ENCODE measurements at regions not wholly inside any gene's neighbourhood (a gene's known extent, or its start where the extent isn't known, plus 50 kb on each side); places are given as distances from the start of the nearest gene placed in this dataset.

DNA sequence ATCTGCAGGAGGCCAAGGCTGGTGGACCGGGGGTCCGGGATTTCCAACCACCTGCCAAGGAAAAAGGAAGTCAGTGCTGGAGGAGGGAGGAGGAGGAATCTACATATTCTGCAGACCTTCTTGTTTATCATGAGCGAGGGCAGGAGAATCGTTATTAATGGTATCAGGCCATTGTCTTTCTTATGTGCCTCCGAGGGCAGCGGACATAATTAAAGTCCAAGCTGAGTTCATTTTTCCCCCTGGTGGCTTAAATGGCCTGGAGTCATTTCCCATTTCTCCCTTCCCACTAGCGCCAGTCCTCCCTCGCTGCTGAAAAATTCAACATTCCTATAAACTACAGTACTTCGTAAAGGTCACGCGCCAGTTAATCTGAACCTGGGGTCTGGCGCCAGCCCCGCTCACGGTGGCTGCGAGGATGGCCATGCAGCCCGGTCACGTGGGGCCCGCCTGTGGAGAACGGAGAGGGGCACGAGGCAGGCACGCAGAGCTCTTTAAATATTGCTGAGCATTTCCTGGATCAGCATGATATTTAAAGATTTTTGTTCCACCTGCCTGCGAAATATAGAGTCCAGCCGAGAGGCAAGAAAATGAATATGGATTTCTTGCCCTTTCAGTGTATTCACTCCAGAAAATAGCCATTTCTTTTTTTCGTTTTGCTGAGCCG, 85.2 kb upstream of the PCDH8 start:
- no peak overlapping the region for H3K4me3 ChIP-seq (ENCODE audit: low read depth, low read length)
- in situ Hi-C loops (cut with HindIII; ENCODE audit: low sequenced_read_pairs): no loop called here
- TF ChIP-seq, protein P1, sequence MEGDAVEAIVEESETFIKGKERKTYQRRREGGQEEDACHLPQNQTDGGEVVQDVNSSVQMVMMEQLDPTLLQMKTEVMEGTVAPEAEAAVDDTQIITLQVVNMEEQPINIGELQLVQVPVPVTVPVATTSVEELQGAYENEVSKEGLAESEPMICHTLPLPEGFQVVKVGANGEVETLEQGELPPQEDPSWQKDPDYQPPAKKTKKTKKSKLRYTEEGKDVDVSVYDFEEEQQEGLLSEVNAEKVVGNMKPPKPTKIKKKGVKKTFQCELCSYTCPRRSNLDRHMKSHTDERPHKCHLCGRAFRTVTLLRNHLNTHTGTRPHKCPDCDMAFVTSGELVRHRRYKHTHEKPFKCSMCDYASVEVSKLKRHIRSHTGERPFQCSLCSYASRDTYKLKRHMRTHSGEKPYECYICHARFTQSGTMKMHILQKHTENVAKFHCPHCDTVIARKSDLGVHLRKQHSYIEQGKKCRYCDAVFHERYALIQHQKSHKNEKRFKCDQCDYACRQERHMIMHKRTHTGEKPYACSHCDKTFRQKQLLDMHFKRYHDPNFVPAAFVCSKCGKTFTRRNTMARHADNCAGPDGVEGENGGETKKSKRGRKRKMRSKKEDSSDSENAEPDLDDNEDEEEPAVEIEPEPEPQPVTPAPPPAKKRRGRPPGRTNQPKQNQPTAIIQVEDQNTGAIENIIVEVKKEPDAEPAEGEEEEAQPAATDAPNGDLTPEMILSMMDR (IDR thresholded peaks at IDR 0.05; ENCODE audit: low read depth, low read length): no peak
- no peak for DNase-seq (ENCODE audit: low read depth, low spot score)

DNA sequence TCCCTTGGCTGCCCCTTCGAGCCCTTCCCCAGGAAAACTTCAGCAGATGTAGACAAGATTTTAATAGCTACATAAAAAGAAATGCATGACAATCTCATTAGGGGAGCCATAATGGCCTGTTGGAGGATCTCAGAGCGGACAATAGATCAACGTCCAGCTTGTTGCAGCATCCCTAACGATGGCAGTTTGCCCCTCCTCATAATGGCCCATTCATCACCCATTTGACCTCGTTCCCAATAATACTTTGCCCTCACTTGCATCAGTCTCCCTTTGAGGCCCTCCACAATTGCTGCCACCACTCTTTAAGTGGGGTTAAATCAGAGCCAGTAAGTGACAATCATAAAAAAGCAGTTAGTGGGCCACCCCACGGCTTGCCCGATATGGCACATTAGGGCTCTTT, 84.7 kb upstream of the PCDH8 start:
- H3K4me3 ChIP-seq (ENCODE audit: low read depth, low read length): no peak overlapping the region
- TF ChIP-seq, protein P1 (IDR thresholded peaks at IDR 0.05; ENCODE audit: low read depth, low read length): no peak
- in situ Hi-C loops (cut with HindIII; ENCODE audit: low sequenced_read_pairs): no loop called here
- no peak for DNase-seq (ENCODE audit: low read depth, low spot score)

DNA sequence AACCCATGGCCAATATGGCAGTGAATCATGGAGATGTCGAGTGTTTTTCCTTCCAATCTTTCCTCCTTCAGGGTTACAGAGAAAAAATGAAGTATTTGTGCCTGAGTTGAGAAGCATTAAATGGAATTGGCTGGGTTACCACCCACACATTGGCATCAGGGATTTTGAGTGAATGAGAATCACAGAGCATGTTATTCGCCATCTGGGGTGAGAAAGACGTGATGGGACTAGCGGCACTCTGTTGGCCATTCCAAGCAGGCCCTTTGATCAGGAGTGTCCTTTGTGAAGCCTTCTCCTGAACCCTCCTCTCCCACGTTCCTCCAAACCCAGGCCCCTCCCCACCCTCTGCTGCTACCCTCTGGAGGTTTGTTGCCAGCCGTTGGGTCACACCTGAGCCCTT, 84.2 kb upstream of the PCDH8 start:
- DNase-seq (ENCODE audit: low read depth, low spot score): no peak
- TF ChIP-seq, protein P1 (IDR thresholded peaks at IDR 0.05; ENCODE audit: low read depth, low read length): no peak
- in situ Hi-C loops (cut with HindIII; ENCODE audit: low sequenced_read_pairs): no loop called here
- H3K4me3 ChIP-seq (ENCODE audit: low read depth, low read length): no peak overlapping the region

DNA sequence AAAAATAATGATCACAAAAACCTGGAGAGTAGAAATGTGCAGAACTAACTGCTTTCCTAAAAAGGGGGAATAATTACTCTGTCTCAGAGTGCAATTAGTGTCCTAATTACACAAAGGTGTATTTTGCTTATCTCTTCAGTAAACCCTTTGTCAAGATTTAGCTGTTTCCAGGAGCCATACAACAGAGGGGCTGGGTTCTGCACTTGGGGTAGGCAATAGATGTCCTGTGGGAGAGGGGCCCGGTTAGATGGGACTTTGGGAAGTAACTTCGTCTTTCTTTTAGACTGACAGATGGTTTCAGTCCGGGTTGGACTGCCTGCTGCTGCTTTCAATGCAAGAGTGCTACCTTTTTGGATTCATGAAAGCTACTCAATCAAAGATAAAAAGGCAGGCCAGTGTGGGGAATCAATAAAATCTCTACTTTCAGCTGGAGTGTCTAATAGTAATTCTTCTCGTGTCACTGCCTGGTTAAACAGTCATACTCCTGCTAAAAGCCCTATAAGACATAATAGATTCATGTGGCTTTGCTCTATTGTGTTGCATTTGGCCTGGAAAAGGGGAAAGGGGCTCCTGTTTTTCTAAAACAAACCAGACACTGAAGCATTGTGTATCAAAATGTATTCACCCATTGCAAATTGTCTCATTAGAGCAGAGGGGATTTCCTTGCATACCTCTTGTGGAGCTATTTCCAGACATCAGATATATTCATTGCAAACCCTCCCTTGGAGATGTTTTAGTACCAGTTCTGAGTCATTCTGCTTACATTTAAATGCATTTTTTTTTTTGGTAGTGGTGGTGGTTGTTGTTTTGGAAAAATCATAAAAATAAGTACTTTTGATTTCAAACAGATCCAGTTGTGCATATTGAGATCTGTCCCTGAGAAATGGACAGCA, 83.3 kb upstream of the PCDH8 start:
- TF ChIP-seq, protein P1 (IDR thresholded peaks at IDR 0.05; ENCODE audit: low read depth, low read length): no peak
- in situ Hi-C loops (cut with HindIII; ENCODE audit: low sequenced_read_pairs): no loop called here
- H3K4me3 ChIP-seq (ENCODE audit: low read depth, low read length): no peak overlapping the region
- no peak for DNase-seq (ENCODE audit: low read depth, low spot score)

DNA sequence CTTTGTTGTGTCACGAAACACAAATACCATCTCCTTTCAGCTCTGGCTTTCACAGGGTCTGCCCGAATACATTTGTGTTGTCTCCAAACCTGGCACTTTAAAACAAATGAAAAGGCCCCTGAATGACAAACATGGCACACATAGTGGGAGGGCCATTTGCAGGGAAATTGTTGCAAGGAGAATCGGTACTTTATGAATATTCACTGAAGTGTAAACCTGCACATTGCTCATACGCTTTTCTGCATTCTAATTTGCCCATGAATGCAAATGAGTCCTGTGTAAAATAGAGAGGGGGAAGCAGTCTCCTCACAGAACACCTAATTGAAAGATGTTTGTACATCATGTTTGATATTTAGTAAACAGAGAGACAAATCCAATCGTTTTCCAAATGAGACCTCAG, 82.7 kb upstream of the PCDH8 start:
- no peak overlapping the region for H3K4me3 ChIP-seq (ENCODE audit: low read depth, low read length)
- TF ChIP-seq, protein P1 (IDR thresholded peaks at IDR 0.05; ENCODE audit: low read depth, low read length): no peak
- in situ Hi-C loops (cut with HindIII; ENCODE audit: low sequenced_read_pairs): no loop called here
- no peak for DNase-seq (ENCODE audit: low read depth, low spot score)

DNA sequence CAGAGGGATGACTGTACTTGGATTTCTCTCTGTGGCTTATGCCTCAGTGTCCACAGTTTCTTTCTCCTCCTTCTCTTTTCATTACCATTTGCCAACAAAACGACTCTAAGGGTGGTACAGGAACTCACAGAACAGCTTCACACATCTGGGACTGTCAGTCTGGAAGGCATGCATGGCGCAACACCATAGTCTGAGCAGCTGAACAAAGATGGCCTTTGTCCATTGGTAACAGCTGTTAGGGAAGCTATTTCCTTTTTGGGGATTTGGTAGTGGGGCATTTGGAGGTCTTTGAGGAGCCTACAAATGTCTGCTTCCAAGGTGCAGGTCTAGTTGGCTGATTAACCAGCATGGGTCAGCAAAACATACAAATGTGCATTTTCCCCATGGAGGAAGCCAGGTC, 81.4 kb upstream of the PCDH8 start:
- no peak overlapping the region for H3K4me3 ChIP-seq (ENCODE audit: low read depth, low read length)
- in situ Hi-C loops (cut with HindIII; ENCODE audit: low sequenced_read_pairs): no loop called here
- TF ChIP-seq, protein P1 (IDR thresholded peaks at IDR 0.05; ENCODE audit: low read depth, low read length): no peak
- DNase-seq (ENCODE audit: low read depth, low spot score): no peak
